ENCODE measurements at regions not wholly inside any gene's neighbourhood (a gene's known extent, or its start where the extent isn't known, plus 50 kb on each side); places are given as distances from the start of the nearest gene placed in this dataset.

- DNase-seq (ENCODE audit: low read depth, low spot score) = no peak
Measured at GRCh38 chr9:134227451-134228411, 63.4 kb upstream of the RNU6ATAC start.

- no peak for DNase-seq (ENCODE audit: low read depth, low spot score)
Measured at GRCh38 chr9:134228649-134229048, 64.3 kb upstream of the RNU6ATAC start.

- no peak for DNase-seq (ENCODE audit: low read depth, low spot score)
Measured at GRCh38 chr9:134229466-134230091, 65.2 kb upstream of the RNU6ATAC start.

- DNase-seq (ENCODE audit: low read depth, low spot score) = no peak
Measured at GRCh38 chr9:134230092-134230941, 66.0 kb upstream of the RNU6ATAC start.

DNA sequence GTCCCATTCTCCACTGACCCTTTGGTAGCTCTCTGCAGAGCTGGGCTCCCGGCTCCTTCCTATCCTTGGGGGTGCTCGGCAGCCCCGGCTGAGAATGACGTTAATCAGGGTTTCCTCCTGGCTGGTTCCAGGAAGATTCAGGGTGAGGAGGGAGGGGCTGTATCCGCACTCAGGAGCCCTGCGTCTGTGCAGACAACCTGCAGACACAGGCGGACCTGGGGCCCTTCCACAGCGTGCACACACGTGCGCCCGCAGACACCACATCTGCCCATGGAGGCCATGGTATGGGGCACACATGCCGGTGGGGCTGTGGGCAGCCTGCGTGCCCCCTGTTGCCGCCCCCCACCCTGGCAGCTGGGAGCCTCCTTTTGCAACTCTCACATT is 66.6 kb upstream of the RNU6ATAC start:
- no peak for DNase-seq (ENCODE audit: low read depth, low spot score)

DNA sequence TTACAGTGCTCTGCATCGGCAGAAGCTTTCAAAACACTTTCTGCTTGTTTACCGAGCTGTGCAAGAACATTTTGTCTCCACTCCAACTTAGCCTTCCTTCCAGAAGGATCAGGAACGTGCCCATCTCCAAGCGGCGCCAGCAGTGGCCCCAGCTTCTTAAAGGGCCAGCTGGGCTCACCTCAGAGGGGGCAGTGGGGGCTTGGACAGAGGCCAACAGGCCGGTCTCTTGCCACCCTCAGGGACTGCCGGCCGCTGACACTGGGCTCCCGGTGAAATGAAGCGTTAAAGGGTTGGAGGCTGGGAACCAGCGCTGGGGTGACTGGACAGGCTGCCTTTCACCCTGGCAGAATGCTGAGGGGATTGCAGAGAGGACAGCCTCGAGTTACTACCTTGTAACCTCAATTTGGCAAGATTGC is 67.0 kb upstream of the RNU6ATAC start:
- DNase-seq (ENCODE audit: low read depth, low spot score) = no peak

DNA sequence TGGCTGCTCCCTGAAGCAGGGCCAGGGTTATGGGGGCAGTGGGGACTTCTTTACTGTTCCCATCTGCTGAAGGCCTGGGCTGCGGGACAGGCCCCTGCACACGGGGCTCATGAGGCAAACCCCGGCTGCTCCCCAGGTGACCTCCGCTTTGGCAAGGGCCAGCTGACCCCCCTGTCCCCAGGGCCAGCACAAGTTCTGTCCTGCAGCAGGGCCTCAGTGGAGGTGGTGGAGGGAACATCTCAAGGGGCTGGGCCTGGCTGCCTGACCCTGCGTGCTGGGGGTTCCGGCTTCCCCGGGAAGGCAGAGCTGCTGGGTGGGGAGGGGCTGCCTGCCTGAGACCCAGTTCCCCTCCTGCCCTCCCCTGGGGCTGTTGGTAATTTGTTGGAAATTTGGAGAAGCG is 67.4 kb upstream of the RNU6ATAC start:
- no peak for DNase-seq (ENCODE audit: low read depth, low spot score)

DNA sequence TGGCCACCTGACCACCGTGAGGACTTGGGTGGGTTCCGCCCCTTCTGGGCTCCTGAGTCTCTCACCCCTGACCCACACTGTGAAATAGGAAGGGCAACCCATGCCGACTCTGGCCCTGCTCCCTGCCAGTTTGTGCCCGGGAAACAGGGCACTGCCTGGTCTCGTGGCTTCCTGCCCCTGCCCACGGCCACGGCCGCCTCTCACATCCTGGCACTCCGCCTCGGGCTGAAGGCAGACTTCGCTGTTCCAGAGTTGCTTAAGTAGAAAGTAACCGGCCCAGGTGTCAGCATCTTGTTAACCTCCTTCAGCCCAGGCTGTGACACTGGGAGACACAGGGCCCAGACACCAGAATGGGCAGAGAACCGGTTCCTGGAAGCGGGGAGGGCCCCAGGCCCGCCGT is 68.7 kb upstream of the RNU6ATAC start:
- no peak for DNase-seq (ENCODE audit: low read depth, low spot score)

GRCh38 chr9:134234001-134234660 is 69.8 kb upstream of the RNU6ATAC start:
- DNase-seq (ENCODE audit: low read depth, low spot score) = no peak

GRCh38 chr9:134234687-134235359 is 70.5 kb upstream of the RNU6ATAC start:
- no peak for DNase-seq (ENCODE audit: low read depth, low spot score)

DNA sequence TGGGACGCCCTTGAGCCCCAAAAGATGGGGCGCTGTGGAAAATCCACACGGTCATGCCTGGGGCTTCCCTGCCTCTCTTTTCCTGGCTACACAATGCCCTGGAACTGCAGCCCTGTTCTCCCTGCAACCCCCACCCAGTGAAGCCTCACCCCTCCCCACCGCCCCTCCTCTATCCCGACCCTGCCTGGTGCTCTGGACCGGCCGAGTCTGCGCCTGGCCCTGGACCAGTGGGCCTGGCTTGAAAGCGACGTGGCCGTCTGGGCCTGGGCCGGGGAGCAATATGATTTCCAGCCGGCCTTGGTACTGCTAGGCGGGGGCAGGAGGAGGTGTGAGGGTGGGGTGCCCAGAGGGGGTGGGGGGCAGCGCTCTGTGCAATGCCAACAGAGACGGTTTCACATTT is 71.0 kb upstream of the RNU6ATAC start:
- no peak for DNase-seq (ENCODE audit: low read depth, low spot score)

GRCh38 chr9:134236001-134236421 is 71.6 kb upstream of the RNU6ATAC start:
- no peak for DNase-seq (ENCODE audit: low read depth, low spot score)

GRCh38 chr9:134236935-134237629 is 72.7 kb upstream of the RNU6ATAC start:
- DNase-seq (ENCODE audit: low read depth, low spot score) = no peak

GRCh38 chr9:134237630-134238265 is 73.4 kb upstream of the RNU6ATAC start:
- no peak for DNase-seq (ENCODE audit: low read depth, low spot score)

- DNase-seq (ENCODE audit: low read depth, low spot score) = no peak
Measured at GRCh38 chr9:134239130-134239903, 75.0 kb upstream of the RNU6ATAC start.

DNA sequence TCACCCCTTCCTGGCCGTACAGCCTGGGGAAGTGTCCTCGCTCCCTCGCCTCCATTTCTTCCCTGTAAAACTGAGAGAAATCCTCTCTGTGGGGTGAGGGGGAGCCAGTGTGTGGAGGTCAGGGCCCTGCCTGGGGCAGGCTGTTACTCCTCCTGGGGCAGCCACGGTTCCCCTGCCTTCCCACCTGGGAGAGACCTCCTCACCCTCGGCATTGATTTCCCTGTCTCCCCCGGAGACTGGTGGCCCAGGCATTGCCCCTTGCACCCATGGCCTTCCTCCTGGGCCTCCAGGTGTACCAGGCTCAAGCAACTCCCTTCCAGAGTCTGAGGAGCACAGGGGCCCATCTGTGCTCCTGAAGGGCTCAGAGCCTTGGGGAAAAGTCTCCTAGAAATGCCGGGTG is 75.6 kb upstream of the RNU6ATAC start:
- no peak for DNase-seq (ENCODE audit: low read depth, low spot score)

GRCh38 chr9:134240361-134240760 is 76.0 kb upstream of the RNU6ATAC start:
- no peak for DNase-seq (ENCODE audit: low read depth, low spot score)

DNA sequence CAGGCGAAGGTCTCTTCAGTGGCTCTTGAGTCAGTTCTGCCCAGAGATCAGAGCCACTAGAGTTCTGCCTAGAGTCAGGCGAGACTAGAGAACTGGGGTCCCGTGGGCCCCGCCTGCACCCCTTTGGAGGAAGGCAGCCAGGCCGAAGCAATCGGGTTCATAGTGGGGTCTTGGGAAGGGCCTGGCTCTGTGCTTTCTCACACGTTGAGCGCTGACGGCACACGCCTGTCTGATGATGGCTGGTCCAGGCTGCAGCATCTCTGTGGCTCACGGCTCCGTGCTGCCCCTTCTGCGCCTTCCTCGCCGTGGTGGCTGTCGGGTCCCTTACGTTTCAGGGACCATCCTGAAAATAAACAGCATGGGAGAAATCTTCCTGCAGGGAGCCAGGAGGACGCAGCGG is 78.3 kb upstream of the RNU6ATAC start:
- DNase-seq (ENCODE audit: low read depth, low spot score) = no peak

Data from ELF-1 (cell line).